ENCODE measurements at regions not wholly inside any gene's neighbourhood (a gene's known extent, or its start where the extent isn't known, plus 50 kb on each side); places are given as distances from the start of the nearest gene placed in this dataset.

- no peak for DNase-seq
Observed at GRCh38 chr9:85249313-85249621, 492.5 kb downstream of the AGTPBP1 start.

DNA sequence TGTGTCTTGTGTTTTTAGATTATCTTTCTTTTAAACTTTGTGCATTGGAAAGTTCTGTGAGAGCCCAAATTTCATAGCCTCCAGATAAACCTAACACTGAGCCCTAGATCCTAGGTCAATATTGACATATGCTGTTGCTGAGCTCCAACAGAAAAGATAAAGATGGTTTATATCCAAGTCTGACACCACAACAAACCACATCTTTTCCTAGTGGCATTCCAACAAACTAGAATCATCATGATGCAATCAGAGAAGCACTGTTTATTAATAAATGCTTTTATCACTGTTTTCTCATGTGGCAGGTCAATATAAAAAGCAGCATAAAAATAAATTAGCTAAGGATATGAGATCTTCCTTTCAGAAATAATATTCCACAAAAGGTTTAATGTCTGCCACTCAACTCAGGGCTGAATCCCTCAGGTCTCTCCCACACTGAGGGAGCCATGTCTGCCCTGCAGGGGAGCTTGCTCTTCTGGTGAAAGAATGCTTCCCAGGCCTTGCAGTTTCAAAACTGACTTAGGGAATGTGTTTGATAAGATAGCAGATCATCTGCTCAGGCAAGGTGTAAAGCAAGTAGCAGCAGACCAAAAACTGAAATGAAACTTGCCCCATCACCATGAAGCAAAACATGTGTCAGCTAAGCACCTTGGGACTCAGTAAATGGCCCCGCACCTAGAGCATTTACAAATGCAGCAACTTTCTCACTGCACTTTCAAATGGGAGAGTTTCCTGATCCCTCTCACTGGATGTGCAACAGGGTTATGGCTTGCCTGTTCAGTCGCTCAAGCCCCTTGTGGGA lies 493.0 kb downstream of the AGTPBP1 start:
- no peak for DNase-seq

DNA sequence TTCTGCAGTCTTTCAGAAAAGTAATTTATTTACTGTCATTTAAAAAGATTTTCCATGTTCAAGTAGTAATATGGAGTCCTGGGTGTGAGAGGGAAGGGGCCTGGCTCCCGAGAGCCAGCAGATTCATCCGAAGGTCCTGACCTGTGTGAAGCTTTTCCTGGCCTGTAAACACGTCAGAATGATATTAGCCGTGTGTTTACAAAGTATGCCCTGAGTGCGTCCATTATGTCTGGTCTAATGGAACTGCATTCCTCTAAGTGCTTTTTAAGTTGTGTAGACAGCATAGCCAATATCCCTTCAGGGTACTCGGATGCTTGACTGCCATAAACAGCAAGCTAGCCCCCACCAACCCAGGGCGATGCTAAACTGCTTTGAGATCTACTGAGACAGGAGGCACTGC lies 495.2 kb downstream of the AGTPBP1 start:
- DNase-seq, result no peak

- DNase-seq, result no peak
Observed at GRCh38 chr9:85244856-85245255, 496.9 kb downstream of the AGTPBP1 start.

DNA sequence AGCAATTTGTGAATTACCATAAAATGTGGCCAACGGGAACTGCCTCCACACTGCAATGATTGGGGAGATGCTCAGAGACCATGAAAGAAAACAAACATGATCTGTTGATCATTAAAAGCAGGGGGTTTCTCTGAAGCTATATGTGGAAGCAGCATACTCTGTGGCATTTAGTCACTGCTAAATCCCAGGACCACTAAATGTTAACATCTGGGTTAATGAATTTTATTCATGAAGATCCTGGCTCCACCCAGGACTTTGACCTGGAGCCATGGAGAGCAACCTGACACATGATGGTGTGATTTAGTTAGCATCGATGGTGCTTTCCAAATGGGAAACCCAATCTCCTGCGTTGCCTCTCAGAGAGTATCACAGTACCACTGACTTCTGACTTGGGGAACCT lies 497.8 kb downstream of the AGTPBP1 start:
- no peak for DNase-seq

- no peak for DNase-seq
Observed at GRCh38 chr9:85237478-85237877, 504.3 kb downstream of the AGTPBP1 start.

DNA sequence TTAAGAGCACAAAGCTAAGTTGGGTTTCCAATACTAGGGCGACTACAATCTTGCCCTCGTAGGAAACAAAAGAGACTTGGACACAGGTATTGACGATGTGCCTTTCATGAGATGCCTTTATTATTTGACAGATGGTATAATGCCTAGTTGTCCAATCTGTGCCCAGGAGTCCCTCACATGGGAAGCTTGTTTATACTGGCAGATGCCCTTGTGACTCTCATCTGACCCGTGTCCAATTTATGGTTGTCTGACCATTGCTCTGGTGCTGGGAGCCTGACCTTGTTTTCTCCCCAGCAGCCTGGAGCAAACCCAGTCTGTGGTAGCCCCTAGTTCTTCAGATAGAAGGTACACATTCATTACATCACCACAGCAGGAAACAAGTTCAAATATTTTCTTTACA lies 511.7 kb downstream of the AGTPBP1 start:
- DNase-seq, result no peak

- DNase-seq, result no peak
Observed at GRCh38 chr9:85228111-85228855, 513.5 kb downstream of the AGTPBP1 start.

DNA sequence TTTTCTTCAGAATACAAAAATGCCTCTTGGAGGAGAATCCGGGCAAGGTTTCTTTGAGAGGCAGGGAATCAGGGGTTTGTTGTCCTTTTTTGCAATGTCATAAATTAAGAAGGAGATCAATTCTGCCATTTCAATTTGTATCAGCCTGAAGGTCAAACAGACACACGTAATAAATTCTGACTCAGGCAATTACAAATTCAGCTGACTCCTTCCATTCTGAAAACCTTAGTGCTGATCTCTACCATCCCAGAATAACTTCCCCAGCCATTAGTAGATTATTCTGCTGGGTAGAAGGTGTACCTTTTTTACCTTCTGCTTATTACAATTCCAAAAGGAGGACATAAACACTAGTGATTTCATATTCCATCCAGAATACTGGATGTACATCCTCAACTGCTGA lies 516.6 kb downstream of the AGTPBP1 start:
- no peak for DNase-seq

DNA sequence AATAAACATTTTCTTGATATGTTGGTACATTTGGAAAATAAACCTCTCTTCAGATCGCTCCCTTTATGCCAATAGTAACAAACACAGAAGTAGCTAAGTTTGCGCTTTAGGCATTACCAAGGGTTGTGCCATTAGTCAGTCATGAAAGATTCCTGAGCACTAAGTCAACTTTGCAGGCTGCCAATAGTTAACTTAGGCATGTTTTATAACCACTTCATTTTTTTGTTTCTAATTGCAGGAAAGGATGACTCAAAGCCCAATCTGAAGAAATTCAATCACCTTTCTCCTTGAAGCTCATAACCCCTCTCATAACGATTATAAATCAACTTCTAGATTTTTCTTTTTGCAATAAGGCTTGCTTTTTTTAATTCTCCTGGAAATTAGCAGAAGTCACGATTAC lies 517.0 kb downstream of the AGTPBP1 start:
- no peak for DNase-seq

- DNase-seq, result no peak
Observed at GRCh38 chr9:85224301-85224700, 517.5 kb downstream of the AGTPBP1 start.

- no peak for DNase-seq
Observed at GRCh38 chr9:85223506-85224125, 518.1 kb downstream of the AGTPBP1 start.

- no peak for DNase-seq
Observed at GRCh38 chr9:85216601-85217000, 525.2 kb downstream of the AGTPBP1 start.

DNA sequence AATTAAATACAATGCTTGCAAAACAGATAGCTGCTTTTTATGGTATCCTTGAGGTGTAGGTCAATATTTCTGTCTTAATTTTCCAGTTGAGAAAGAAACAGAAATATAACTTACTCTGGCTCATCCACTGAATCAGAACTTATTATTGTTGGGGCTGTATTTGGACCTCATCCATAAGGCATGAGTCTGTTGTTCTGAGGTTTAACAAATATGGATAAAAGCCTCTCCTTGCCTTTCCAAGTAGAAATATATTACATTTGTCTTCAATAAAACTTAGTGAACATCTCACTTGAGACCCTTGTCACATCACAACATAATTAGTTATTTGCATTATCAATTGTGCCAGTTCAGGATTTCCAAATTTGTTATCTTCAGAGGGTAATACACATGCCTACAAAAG lies 525.8 kb downstream of the AGTPBP1 start:
- no peak for DNase-seq

DNA sequence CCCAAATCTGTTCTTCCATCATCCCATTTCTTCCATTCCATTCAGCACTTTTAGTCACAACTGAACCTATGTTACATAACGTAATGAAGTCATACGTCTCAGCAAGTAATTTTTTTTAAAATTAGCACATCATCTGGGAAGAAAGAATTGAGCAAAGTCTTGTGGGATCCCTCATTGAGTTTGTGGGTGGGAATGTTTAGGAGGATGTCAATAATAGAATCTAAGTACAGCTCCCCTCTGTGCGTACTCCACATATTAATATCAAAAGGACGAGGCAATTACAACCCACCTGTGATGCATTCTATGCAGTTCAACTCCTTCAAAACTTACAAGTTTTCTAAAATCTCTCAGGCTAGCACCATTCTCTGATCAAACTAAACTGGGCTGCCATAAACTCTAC lies 526.3 kb downstream of the AGTPBP1 start:
- no peak for DNase-seq

- no peak for DNase-seq
Observed at GRCh38 chr9:85213650-85214607, 527.8 kb downstream of the AGTPBP1 start.

DNA sequence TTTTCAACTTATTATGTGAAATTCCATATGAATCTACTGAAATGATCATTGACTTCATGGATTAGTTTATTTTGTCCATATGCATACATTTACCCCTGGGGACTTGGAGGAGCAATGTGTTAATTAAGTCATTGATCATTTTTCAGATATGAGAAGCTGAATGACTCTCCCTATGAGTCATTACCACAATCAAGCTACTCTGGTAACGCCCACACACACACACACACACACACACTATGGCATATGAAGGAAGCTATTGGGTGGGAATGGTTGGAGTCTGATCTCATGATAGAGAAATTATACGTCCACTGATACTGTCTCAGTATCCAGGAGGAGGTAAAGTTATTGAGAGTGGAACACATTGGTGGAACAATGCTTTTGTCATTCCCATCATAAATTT lies 528.9 kb downstream of the AGTPBP1 start:
- DNase-seq, result no peak

DNA sequence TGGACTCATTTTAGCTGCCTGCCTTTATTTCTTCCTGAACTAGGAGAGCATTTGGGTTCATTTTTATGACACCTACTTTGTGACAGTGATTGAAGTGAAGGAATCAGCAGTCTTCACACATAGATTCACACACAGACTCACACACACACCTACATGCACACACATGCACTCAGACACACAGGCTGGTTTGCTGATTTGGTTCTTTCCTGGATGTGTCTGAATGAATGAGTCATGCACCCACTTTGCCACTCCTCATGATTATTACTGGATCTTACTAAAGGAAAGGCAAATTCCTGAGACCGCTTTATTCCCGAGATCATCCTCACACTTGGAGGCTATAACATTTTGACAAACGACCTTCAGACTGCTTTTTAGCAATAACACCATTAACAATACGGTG lies 529.5 kb downstream of the AGTPBP1 start:
- DNase-seq, result no peak

GRCh38 chr9:85208666-85209065 lies 533.1 kb downstream of the AGTPBP1 start:
- DNase-seq, result no peak

GRCh38 chr9:85204176-85204575 lies 534.6 kb downstream of the NTRK2 start:
- no peak for DNase-seq

DNA sequence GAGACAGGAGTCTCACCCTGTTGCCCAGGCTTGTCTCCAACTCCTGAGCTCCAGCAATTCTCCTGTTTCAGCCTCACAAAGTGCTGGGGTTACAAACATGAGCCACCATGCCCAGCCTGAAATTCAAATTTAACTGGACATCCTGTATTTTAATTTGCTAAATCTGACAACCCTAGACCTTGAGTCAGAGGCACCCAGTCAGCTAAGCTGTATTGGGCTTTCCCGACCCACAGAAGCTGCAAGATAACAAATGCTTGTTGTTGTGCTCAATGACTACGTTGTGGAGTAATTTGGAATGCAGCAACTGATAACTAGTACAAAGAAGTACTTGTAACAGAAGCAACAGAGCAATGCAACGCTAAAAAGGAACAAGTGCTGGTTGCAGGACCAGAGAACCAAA lies 533.1 kb downstream of the NTRK2 start:
- DNase-seq, result no peak

GRCh38 chr9:85200726-85201404 lies 531.3 kb downstream of the NTRK2 start:
- DNase-seq, result no peak

Data from NCI-H187 (cell line).